K562 (cell line): ENCODE measurements at regions not wholly inside any gene's neighbourhood (a gene's known extent, or its start where the extent isn't known, plus 50 kb on each side); places are given as distances from the start of the nearest gene placed in this dataset.

Experiments
- LARP7 ChIP-seq: fragments of 450-650 bp; IDR thresholded peaks from 2 replicates; pipeline ENCODE4 v1.6.1; 2016
- LEF1 ChIP-seq: fragments of 450-650 bp; IDR thresholded peaks from 2 replicates; pipeline ENCODE4 v1.6.1; 2016; ENCODE audit warnings: mild to moderate bottlenecking
- MYC ChIP-seq, 2 experiments: fragments of 250-450 bp in 1 of 2; sonication (Bioruptor Pico) in 1 of 2; IDR thresholded peaks; 2 replicates each; pipeline versions ENCODE4 v1.5.1 to v1.6.1; 2012 to 2021; ENCODE audit warnings: low read depth in 2 of 2, borderline replicate concordance in 1 of 2, improper control_type of control experiment in 1 of 2, low read length in 1 of 2, mild to moderate bottlenecking in 1 of 2, moderate library complexity in 1 of 2
- NFYB ChIP-seq: IDR thresholded peaks from 2 replicates; pipeline ENCODE4 v1.6.1; 2011; ENCODE audit warnings: mild to moderate bottlenecking, moderate library complexity; ENCODE audit not compliant: insufficient read length; ENCODE audit errors: extremely low read depth
- RCOR1 ChIP-seq, 2 experiments: IDR thresholded peaks; 2 replicates each; pipeline ENCODE4 v1.6.1; 2012; ENCODE audit warnings: low read depth in 2 of 2, low read length in 2 of 2, borderline replicate concordance in 1 of 2, improper control_type of control experiment in 1 of 2
- SMC3 ChIP-seq: conservative IDR thresholded peaks from 2 replicates; pipeline ENCODE4 v1.6.1; 2011; ENCODE audit warnings: low read depth, low read length, improper control_type of control experiment; ENCODE audit not compliant: insufficient read depth
- ZNF282 ChIP-seq: sonication (generic); formaldehyde crosslinking; IDR thresholded peaks from 2 replicates; pipeline ENCODE4 v1.8.1; 2023; ENCODE audit warnings: missing genetic modification reagents
- ZNF3 ChIP-seq: fragments of 250-450 bp; sonication (Bioruptor Pico); IDR thresholded peaks from 2 replicates; pipeline ENCODE4 v1.5.0; 2021; ENCODE audit warnings: mild to moderate bottlenecking, moderate library complexity
- ZNF311 ChIP-seq: fragments of 250-450 bp; sonication (Bioruptor Pico); IDR thresholded peaks from 2 replicates; pipeline ENCODE4 v1.4.0; 2020; ENCODE audit warnings: mild to moderate bottlenecking, moderate library complexity
- ZNF408 ChIP-seq: fragments of 250-450 bp; sonication (Bioruptor Pico); IDR thresholded peaks from 2 replicates; pipeline ENCODE4 v1.4.0; 2020; ENCODE audit warnings: low read depth, mild to moderate bottlenecking, moderate library complexity
- ZNF445 ChIP-seq: fragments of 250-450 bp; sonication (Bioruptor Pico); IDR thresholded peaks from 2 replicates; pipeline ENCODE4 v1.4.0; 2020; ENCODE audit warnings: low read depth, mild to moderate bottlenecking, moderate library complexity
- ZNF584 ChIP-seq: fragments of 200-800 bp; sonication (Bioruptor generic); IDR thresholded peaks from 2 replicates; pipeline ENCODE4 v1.6.1; 2016; ENCODE audit warnings: low read depth, mild to moderate bottlenecking, missing genetic modification characterization, missing compliant biosample characterization
- TF ChIP-seq, protein P1 (sequence below): fragments of 450-650 bp; formaldehyde crosslinking; IDR thresholded peaks from 2 replicates; pipeline ENCODE4 v1.4.0; 2020; ENCODE audit warnings: mild to moderate bottlenecking, moderate library complexity
- TF ChIP-seq, protein P2 (sequence below): fragments of 250-450 bp; sonication (Bioruptor Pico); IDR thresholded peaks from 2 replicates; pipeline ENCODE4 v1.5.0; 2021

DNA sequence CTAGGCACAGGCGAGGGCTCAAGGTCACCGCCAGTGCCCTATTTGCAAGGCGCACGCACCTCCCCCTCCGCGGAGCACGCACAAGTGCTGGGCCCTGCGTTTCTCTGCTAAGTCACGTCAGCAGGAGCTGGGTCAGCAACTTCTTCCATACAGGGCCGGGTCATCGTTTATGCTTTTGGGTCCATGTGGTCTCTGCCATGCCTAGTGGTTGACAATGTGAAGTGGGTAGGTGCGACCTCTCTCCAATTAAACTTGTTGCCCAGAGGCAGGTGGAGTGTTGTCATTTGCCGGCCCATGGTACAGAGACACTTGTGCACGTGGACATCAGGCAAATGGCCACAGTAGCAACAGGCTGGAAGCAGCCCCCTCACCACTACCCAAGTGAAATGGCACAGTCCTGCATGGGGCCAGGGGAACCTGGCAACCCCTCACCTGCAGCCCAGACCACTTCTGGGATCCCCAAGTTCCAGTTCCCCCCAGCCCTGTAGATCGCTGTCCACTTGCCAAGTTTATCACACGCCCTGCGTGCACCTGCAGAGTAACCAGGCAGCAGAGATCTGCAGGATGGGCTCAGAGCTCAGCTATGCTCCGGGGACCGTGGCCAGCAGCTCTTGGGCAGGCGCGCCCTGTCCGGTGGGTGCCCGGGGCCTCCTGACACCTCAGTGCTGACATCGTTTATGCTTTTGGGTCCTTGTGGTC lies 86.1 kb upstream of the PPP2R2D start (continued):
- TF ChIP-seq NFYB (no peak), ZNF282 (CRISPR knock-in tag) (no peak), ZNF311 (CRISPR knock-in tag) (no peak), ZNF445 (no peak), SMC3 (no peak), ZNF408 (CRISPR knock-in tag) (no peak), RCOR1 (IDR thresholded peaks at IDR 0.05; ENCODE audit: borderline replicate concordance in 1 of 2, low read depth in 2 of 2, low read length in 2 of 2) (no peak), ZNF3 (no peak), LARP7 (no peak), ZNF584 (CRISPR knock-in tag) (no peak), LEF1 (no peak), MYC (IDR thresholded peaks at IDR 0.05; ENCODE audit: low read depth, low read length) (no peak), MYC (CRISPR knock-in tag; IDR thresholded peaks at IDR 0.05; ENCODE audit: borderline replicate concordance, low read depth) (no peak)
- TF ChIP-seq, protein P1, sequence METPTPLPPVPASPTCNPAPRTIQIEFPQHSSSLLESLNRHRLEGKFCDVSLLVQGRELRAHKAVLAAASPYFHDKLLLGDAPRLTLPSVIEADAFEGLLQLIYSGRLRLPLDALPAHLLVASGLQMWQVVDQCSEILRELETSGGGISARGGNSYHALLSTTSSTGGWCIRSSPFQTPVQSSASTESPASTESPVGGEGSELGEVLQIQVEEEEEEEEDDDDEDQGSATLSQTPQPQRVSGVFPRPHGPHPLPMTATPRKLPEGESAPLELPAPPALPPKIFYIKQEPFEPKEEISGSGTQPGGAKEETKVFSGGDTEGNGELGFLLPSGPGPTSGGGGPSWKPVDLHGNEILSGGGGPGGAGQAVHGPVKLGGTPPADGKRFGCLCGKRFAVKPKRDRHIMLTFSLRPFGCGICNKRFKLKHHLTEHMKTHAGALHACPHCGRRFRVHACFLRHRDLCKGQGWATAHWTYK (CRISPR knock-in tag), result no peak
- TF ChIP-seq, protein P2, sequence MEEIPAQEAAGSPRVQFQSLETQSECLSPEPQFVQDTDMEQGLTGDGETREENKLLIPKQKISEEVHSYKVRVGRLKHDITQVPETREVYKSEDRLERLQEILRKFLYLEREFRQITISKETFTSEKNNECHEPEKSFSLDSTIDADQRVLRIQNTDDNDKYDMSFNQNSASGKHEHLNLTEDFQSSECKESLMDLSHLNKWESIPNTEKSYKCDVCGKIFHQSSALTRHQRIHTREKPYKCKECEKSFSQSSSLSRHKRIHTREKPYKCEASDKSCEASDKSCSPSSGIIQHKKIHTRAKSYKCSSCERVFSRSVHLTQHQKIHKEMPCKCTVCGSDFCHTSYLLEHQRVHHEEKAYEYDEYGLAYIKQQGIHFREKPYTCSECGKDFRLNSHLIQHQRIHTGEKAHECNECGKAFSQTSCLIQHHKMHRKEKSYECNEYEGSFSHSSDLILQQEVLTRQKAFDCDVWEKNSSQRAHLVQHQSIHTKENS (CRISPR knock-in tag), result no peak
